HG03565 (cell line): ENCODE measurements at regions not wholly inside any gene's neighbourhood (a gene's known extent, or its start where the extent isn't known, plus 50 kb on each side); places are given as distances from the start of the nearest gene placed in this dataset.
A peak's percentile ranks its signal among the peaks of the same experiment; 100 is the strongest.
"Not testable (repeated sequence)": the region's sequence is repeated elsewhere in the genome, so short reads cannot be mapped to it uniquely, and the experiment has no call there.

Experiments
- ATAC-seq: cut with Tn5 transposase; IDR thresholded peaks from one replicate; pipeline ENCODE4 v1.9.1; 2021; ENCODE audit warnings: mild to moderate bottlenecking, moderate library complexity; ENCODE audit not compliant: unreplicated experiment

DNA sequence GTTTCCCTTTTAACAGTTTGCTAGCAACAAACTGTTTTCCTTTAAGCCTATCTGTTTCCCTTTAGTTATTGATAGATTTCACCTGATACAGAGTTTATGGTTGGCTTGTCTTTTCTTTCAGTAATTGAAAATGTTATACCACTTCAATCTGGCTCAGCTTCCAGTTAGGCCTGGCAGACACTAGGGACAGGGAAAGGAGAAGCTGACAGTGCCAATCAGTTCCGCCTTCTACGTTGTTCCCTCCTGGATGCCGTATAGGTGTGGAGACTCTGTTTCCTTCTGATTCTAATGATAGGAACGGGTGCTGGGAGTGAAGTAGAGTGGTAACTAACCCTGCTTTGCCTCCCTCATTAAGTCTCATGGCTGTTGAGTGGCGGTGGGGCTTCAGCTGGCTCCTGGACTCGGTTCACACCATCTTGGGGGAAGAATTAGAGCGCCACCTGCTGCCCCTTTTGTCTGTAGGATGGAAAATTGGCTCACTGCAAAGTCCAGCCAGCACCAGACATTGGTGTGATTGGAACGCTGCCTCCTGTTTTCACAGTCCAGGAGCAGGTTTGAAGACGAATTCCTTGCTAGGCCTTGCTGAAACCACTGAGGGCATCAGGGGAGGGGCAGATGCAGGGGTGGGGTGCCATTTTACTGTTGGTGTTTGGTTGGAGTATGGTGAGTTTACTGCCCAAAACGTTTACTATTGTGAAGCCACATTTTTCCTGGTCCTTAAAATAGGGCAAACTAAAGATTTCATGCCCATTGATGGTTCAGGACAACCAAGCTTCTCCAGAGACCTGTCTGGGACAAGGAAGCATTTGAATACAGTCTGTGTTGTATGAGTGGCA, 1729.5 kb downstream of the GRIK2 start:
- peak; percentile 63 for ATAC-seq

GRCh38 chr6:103119056-103119455, 1725.5 kb downstream of the GRIK2 start:
- ATAC-seq, result no peak

DNA sequence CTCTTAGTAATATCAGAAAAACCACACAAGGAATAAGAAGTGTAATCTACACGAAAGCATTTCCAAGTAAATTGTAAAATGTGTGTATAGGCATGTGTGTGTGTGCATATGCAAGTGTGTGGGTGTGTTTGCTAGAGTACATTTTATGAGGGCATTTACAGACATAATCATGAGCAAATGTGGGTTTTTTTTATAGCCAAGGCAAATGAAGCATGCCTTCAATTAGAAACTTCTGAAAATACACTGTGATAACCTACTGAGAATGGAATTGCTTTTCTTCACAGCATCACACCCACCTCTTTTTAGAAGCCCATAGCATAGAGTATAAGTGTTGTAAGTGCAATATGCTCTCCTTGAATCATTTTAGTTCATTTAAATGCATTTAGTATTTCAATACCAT, 1721.1 kb downstream of the GRIK2 start:
- ATAC-seq, result no peak

DNA sequence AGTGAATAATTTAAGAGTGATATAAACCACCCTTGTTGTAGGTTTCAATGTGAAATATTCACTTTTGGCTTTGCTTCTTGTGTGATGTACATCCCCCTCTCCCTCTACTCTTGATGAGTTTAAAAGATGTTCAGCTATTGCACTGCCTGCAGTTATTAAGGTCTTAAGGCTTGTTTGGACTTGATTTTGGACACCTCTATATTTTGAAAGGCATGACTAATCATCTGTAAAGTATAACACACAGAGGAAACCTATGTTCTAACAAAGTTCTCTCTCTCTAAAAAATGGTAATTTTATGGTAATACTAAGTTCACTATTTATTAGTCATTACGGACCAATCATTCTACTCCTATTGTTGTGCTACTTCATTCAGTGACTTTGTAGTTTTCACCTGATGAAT, 1719.9 kb downstream of the GRIK2 start:
- ATAC-seq, result no peak

GRCh38 chr6:103107985-103108384, 1714.5 kb downstream of the GRIK2 start:
- no peak for ATAC-seq

- ATAC-seq, result no peak
These were observed 1712.2 kb downstream of the GRIK2 start for GRCh38 chr6:103105686-103106085.

DNA sequence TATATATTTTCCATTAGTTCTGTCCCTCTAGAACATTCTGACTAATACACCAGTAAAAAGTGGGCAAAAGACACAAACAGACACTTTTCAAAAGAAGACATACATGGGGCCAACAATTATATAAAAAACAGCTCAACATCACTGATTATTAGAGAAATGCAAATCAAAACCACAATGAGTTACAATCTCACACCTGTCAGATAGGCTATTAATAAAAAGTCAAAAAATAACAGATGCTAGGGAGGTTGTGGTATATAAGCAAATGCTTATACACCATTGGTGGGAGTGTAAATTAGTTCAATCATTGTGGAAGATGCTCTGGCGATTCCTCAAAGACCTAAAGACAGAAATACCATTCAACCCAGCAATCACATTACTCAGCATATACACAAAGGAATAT, 1707.8 kb downstream of the GRIK2 start:
- ATAC-seq, result no peak

DNA sequence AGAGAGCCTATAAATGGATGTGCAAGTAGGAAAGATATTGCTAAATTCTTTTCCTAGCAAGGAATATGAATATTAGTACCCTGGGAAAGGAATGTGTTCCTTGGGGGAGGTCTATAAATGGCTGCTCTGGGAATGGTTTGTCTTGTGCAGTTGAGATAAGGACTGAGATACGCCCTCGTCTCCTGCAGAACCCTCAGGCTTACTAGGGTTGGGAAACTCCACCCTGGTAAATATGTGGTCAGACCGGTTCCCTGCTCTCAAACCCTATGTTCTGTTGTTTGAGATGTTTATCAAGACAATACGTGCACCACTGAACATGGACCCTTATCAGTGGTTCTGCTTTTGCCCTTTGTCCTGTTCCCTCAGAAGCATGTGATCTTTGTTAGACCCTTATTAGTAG, 1698.9 kb downstream of the GRIK2 start:
- ATAC-seq, result not testable (repeated sequence)

GRCh38 chr6:103085801-103086200, 1692.3 kb downstream of the GRIK2 start:
- no peak for ATAC-seq

GRCh38 chr6:103081876-103082630, 1688.5 kb downstream of the GRIK2 start:
- no peak for ATAC-seq

DNA sequence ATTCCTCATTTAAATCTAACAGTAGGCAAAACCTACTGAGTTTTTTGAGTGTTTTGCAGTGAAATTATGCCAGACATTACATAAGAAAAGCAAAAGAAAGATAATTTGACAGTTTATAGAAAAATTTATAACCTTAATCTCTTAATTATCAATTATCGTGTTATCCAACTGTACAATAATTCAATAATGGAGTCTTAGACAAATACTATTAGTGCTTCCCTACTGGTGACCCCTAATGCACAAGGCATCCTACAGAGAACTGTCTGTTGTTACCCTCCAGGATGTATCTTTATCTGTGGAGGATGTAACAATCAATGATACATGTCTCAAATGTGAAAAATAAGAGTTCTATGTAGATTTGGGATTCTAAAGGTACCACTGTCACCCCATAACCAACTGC, 1687.6 kb downstream of the GRIK2 start:
- no peak for ATAC-seq

DNA sequence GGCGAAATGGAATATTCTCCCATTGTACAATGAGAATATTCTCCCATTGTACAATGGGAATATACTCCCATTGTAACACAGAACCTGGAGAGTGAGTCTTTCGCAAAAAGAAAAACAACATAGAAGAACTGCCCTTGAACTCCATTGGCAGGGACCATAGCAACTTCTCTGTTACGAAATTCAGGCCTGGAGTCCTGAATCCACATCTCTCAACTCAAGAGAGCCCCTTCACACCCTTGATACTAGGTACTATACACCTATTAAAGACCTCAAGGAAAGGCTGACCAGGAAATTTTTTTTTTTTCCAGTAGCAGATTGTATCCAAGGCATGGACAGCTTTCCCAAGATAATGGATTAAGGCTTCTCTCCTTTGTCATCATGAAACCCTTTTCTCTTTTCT, 1687.0 kb downstream of the GRIK2 start:
- no peak for ATAC-seq

DNA sequence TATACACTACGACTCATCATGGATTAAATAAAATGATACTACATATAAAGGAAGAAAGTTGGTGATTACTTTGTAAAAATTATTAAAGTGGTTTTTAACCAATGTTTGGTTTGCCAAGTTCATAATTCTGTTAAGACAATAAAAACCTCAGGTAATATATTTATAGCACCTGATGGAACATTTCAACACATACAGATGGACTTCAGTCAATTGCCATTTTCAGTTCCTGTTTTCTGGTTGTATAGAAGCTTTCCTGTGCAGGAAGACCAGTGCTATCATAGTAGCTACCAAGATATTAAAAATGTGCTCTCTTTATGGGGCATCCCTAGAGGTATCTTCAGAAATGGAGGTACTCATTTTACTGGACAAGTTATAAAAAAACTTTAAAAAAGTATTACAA, 1686.4 kb downstream of the GRIK2 start:
- ATAC-seq, result peak; percentile 88

GRCh38 chr6:103062136-103062535, 1668.6 kb downstream of the GRIK2 start:
- ATAC-seq, result no peak

GRCh38 chr6:103047567-103047966, 1654.1 kb downstream of the GRIK2 start:
- no peak for ATAC-seq

- no peak for ATAC-seq
These were observed 1648.8 kb downstream of the GRIK2 start for GRCh38 chr6:103042336-103042735.

GRCh38 chr6:103036846-103037245, 1643.3 kb downstream of the GRIK2 start:
- no peak for ATAC-seq

DNA sequence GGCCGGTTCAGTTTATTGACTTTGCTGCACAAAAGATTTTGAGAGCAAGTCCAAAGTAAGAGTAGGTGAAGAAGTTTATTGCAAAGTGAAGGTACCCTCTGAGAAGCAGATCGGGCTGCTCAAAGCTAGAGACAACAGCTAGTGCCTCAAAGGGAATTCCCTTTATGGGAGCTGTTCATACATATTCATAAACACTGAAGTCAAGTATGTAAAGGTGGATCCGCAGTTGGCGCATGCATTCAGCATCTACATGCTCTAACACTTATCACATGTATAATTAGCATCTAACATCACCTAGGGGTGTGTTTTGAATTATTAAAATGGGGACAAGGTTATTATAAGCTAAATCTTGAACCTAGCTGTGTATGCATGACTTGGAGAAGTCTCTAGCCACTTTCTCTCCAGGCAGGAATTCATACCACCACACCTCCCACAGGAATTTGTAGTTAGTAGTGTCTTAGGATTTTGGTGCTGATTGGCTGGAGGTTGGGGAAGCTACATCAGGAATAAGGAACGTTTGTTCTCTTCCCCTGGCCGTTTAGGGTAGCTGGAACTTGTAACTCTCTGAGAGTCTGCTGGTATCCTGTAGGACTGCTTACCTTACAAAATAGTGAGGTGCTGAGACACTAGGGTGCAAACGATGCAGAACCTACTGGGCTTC, 1633.9 kb downstream of the GRIK2 start:
- ATAC-seq, result no peak

- ATAC-seq, result no peak
These were observed 1624.9 kb downstream of the GRIK2 start for GRCh38 chr6:103018426-103018825.

DNA sequence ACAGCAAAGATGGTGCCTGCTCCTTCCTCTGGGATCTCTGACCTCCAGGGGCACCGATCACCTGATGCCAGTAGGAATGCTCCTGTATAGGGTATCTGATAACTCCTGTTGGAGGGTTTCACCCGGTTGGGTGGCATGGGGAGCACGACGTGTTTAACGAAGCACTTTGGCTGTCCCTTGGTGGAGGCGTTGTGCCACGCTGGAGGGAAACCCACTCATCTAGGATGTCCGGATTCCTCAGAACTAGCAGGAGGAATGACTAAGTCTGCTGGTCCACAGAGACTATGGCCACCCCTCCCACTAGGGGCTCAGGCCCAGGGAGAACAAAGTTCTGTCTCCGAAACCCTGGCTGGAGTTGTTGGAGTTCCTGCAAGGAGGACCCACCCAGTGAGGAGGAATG, 1624.4 kb downstream of the GRIK2 start:
- no peak for ATAC-seq

DNA sequence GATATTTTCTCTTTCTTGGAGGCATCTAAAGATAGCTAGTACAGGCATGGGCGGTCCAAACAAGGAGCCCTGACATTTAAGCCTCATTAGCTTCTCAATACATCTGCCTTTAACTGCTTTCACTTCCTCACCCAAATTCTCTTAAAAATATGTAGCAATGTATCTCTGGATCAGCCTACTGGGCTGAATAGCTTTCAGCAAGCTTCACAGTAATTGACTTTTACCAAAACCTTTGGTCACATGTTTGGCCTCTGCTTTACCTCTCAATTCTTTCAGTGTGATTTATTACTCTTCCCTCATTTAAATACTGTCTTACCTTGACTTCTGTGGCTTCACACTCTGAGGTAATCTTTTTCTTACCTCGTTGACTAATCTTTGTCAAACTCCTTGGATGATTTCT, 1618.1 kb downstream of the GRIK2 start:
- no peak for ATAC-seq

DNA sequence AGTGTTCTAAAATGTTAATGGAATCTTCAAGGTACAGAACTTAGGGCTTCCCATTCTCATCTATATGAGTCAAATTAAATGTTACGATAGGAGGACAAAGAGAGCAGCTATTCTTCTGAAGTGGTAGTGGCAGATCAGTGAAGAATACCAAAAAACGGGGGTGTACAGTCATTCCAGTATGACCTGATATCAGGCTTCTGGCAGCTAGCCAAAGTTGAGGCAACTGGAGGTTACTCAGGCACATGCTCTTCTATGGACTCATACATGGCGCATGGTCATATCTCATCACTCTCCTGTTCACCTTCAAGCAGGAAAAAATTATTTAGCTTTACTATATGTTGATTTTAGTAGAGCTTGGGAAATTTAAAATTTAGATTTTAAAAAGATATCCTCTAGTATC, 1608.8 kb downstream of the GRIK2 start:
- ATAC-seq, result no peak
